SU-DHL-6 (cell line): ENCODE measurements at regions not wholly inside any gene's neighbourhood (a gene's known extent, or its start where the extent isn't known, plus 50 kb on each side); places are given as distances from the start of the nearest gene placed in this dataset.

Experiments
- H2AFZ ChIP-seq: fragments of 200-600 bp; sonication (generic); 2 replicates; pipeline ENCODE4 v1.6.1; 2014; ENCODE audit warnings: low read depth, mild to moderate bottlenecking, moderate library complexity, mixed read lengths, antibody characterized with exemption, low read length; ENCODE audit not compliant: severe bottlenecking
- H3F3A ChIP-seq: fragments of 200-600 bp; shearing (Covaris generic); 2 replicates; pipeline ENCODE4 v1.6.0; 2016; ENCODE audit warnings: antibody characterized with exemption, mild to moderate bottlenecking; ENCODE audit not compliant: insufficient read depth
- H3K27ac ChIP-seq: fragments of 200-600 bp; sonication (generic); 2 replicates; pipeline ENCODE4 v1.5.1; 2016; ENCODE audit warnings: low read depth, mild to moderate bottlenecking, low read length, moderate library complexity, mixed read lengths
- H3K27me3 ChIP-seq: fragments of 200-600 bp; sonication (generic), shearing (Covaris generic); 2 replicates; pipeline ENCODE4 v1.6.0; 2014; ENCODE audit warnings: mild to moderate bottlenecking, low read length
- H3K36me3 ChIP-seq: fragments of 200-600 bp; sonication (generic); 2 replicates; pipeline ENCODE4 v1.6.1; 2014; ENCODE audit warnings: mild to moderate bottlenecking, low read length, mixed read lengths
- H3K4me2 ChIP-seq: fragments of 300-600, 200-600 bp; shearing (Covaris generic), sonication (generic); 2 replicates; pipeline ENCODE4 v1.6.0; 2014; ENCODE audit warnings: low read length, low read depth, mild to moderate bottlenecking; ENCODE audit not compliant: poor library complexity, severe bottlenecking
- H3K4me3 ChIP-seq: fragments of 200-600 bp; sonication (generic); 2 replicates; pipeline ENCODE4 v1.5.1; 2014; ENCODE audit warnings: antibody characterized with exemption, low read length, mild to moderate bottlenecking, mixed read lengths; ENCODE audit not compliant: insufficient read depth, poor library complexity, severe bottlenecking
- H3K79me2 ChIP-seq: fragments of 200-600 bp; sonication (generic); 2 replicates; pipeline ENCODE4 v1.6.1; 2014; ENCODE audit warnings: mild to moderate bottlenecking, low read length, moderate library complexity; ENCODE audit not compliant: insufficient read depth
- H3K9ac ChIP-seq: fragments of 200-600 bp; sonication (generic); 2 replicates; pipeline ENCODE4 v1.7.0; 2014; ENCODE audit warnings: mild to moderate bottlenecking, low read length
- H3K9me2 ChIP-seq: fragments of 200-600 bp; sonication (generic); replicated peaks from 2 replicates; pipeline ENCODE4 v1.6.1; 2014; ENCODE audit warnings: low read length; ENCODE audit not compliant: insufficient read depth
- H3K9me3 ChIP-seq: fragments of 200-600 bp; sonication (generic); 2 replicates; pipeline ENCODE4 v1.6.1; 2014; ENCODE audit warnings: low read length, mixed read lengths; ENCODE audit not compliant: insufficient read depth
- H4K20me1 ChIP-seq: fragments of 200-600 bp; sonication (generic); 2 replicates; pipeline ENCODE4 v1.6.1; 2014; ENCODE audit warnings: low read depth, mild to moderate bottlenecking, antibody characterized with exemption, low read length, moderate library complexity, mixed read lengths
- CTCF ChIP-seq: fragments of 200-600 bp; sonication (generic); IDR thresholded peaks from one replicate; pipeline ENCODE4 v1.5.1; 2017; ENCODE audit warnings: antibody characterized with exemption, mild to moderate bottlenecking, low read length, moderate library complexity; ENCODE audit not compliant: insufficient read depth, poor library complexity, severe bottlenecking
- EZH2phosphoT487 ChIP-seq: fragments of 200-600 bp; sonication (generic), shearing (Covaris generic); conservative IDR thresholded peaks from 2 replicates; pipeline ENCODE4 v1.6.1; 2018; ENCODE audit warnings: mild to moderate bottlenecking, antibody characterized with exemption, low read length, moderate library complexity, mixed read lengths

- Histone ChIP-seq H3K9me3 (no peaks in the 10 kb centered on the region), H2AFZ (no peak overlapping the region), H3K9ac (no peak overlapping the region), H3K27me3 (no peaks in the 10 kb centered on the region), H3K79me2 (no peaks in the 10 kb centered on the region), H4K20me1 (no peaks in the 10 kb centered on the region), H3K4me2 (no peak overlapping the region), H3F3A (no peaks in the 10 kb centered on the region), H3K27ac (no peak overlapping the region), H3K9me2 (no peaks in the 10 kb centered on the region), H3K36me3 (no peaks in the 10 kb centered on the region), H3K4me3 (no peak overlapping the region)
- TF ChIP-seq EZH2phosphoT487 (no peak), CTCF (no peak)
Observed at GRCh38 chr9:107735821-107736220, 246.3 kb upstream of the KLF4 start.

GRCh38 chr9:107734256-107735013, 244.9 kb upstream of the KLF4 start:
- Histone ChIP-seq H3K9me2 (no peaks in the 10 kb centered on the region), H2AFZ (no peak overlapping the region), H3K9me3 (no peaks in the 10 kb centered on the region), H3F3A (no peaks in the 10 kb centered on the region), H3K79me2 (no peaks in the 10 kb centered on the region), H3K36me3 (no peaks in the 10 kb centered on the region), H4K20me1 (no peaks in the 10 kb centered on the region), H3K4me3 (no peak overlapping the region), H3K4me2 (no peak overlapping the region), H3K9ac (no peak overlapping the region), H3K27ac (no peak overlapping the region), H3K27me3 (no peaks in the 10 kb centered on the region)
- TF ChIP-seq EZH2phosphoT487 (no peak), CTCF (no peak)

GRCh38 chr9:107733523-107733894, 243.9 kb upstream of the KLF4 start:
- no peak overlapping the region for H3K4me2 ChIP-seq
- H2AFZ ChIP-seq = no peak overlapping the region
- no peaks in the 10 kb centered on the region for H4K20me1 ChIP-seq
- no peaks in the 10 kb centered on the region for H3K36me3 ChIP-seq
- no peaks in the 10 kb centered on the region for H3K9me3 ChIP-seq
- no peaks in the 10 kb centered on the region for H3K27me3 ChIP-seq
- no peaks in the 10 kb centered on the region for H3K9me2 ChIP-seq
- no peak overlapping the region for H3K4me3 ChIP-seq
- no peak overlapping the region for H3K9ac ChIP-seq
- no peaks in the 10 kb centered on the region for H3K79me2 ChIP-seq
- H3F3A ChIP-seq = no peaks in the 10 kb centered on the region
- TF ChIP-seq EZH2phosphoT487 (no peak), CTCF (no peak)
- no peak overlapping the region for H3K27ac ChIP-seq
